ENCODE measurements at regions not wholly inside any gene's neighbourhood (a gene's known extent, or its start where the extent isn't known, plus 50 kb on each side); places are given as distances from the start of the nearest gene placed in this dataset.

DNA sequence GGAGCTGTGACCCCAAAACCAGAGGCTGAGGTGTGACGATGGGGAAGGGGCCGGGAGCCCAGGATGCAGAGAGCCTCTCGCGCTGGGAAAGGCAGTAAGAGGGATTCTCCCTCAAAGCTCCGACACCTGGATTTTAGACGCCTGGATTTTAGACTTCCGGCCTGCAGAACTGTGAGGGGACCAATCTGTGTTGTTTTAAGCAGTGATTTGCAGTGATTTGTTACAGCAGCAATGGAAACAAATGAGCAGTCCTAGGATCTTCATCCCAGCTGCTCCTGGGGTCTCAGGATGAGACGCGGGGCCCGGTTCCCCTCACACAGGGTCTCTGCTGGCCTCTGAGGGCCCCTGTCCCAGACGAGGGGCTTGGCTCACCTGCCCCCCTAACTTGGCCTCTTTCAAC is 365.5 kb downstream of the THBS2 start:
- TF ChIP-seq, protein P1, sequence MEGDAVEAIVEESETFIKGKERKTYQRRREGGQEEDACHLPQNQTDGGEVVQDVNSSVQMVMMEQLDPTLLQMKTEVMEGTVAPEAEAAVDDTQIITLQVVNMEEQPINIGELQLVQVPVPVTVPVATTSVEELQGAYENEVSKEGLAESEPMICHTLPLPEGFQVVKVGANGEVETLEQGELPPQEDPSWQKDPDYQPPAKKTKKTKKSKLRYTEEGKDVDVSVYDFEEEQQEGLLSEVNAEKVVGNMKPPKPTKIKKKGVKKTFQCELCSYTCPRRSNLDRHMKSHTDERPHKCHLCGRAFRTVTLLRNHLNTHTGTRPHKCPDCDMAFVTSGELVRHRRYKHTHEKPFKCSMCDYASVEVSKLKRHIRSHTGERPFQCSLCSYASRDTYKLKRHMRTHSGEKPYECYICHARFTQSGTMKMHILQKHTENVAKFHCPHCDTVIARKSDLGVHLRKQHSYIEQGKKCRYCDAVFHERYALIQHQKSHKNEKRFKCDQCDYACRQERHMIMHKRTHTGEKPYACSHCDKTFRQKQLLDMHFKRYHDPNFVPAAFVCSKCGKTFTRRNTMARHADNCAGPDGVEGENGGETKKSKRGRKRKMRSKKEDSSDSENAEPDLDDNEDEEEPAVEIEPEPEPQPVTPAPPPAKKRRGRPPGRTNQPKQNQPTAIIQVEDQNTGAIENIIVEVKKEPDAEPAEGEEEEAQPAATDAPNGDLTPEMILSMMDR (IDR thresholded peaks at IDR 0.05; ENCODE audit: borderline replicate concordance, extremely low read depth, low read length, poor library complexity, severe bottlenecking): no peak
- TF ChIP-seq EZH2 (IDR thresholded peaks at IDR 0.05; ENCODE audit: borderline replicate concordance, low read depth, low read length, severe bottlenecking): no peak
